Activated CD8-positive, alpha-beta T cell treated with anti-CD3 and anti-CD28 coated beads for 36 hours (primary cell): ENCODE measurements at regions not wholly inside any gene's neighbourhood (a gene's known extent, or its start where the extent isn't known, plus 50 kb on each side); places are given as distances from the start of the nearest gene placed in this dataset.
A peak's percentile ranks its signal among the peaks of the same experiment; 100 is the strongest.

Source experiments
- ATAC-seq: fragments of 200-7000 bp; cut with Tn5 transposase; one replicate; pipeline ENCODE4 v1.10.0; 2021; ENCODE audit warnings: mild to moderate bottlenecking, moderate library complexity
- CTCF ChIA-PET: fragments of 350-600 bp; sonication (Branson Sonifier 250); formaldehyde crosslinking; loops from one replicate; lab custom pipeline; 2021; ENCODE audit warnings: antibody characterized with exemption; lab: Charles Lee
- POLR2A ChIA-PET: fragments of 350-600 bp; sonication (Branson Sonifier 250); formaldehyde crosslinking; loops from one replicate; lab custom pipeline; 2021; ENCODE audit warnings: antibody characterized with exemption; lab: Charles Lee
- DNase-seq: peaks from one replicate; pipeline ENCODE4 v3.0.0-alpha.2; 2020
- H3K27ac Mint-ChIP-seq: one replicate; pipeline ENCODE4 v1.8.0; 2021; ENCODE audit warnings: mild to moderate bottlenecking, mixed read lengths
- H3K27me3 Mint-ChIP-seq: one replicate; pipeline ENCODE4 v1.8.0; 2021; ENCODE audit warnings: mixed read lengths
- H3K36me3 Mint-ChIP-seq: one replicate; pipeline ENCODE4 v1.8.0; 2021; ENCODE audit warnings: low read depth, mixed read lengths
- H3K4me1 Mint-ChIP-seq: one replicate; pipeline ENCODE4 v1.8.0; 2021; ENCODE audit warnings: low read depth, mixed read lengths
- H3K4me3 Mint-ChIP-seq: one replicate; pipeline ENCODE4 v1.8.0; 2021; ENCODE audit warnings: mild to moderate bottlenecking, moderate library complexity, mixed read lengths
- H3K9me3 Mint-ChIP-seq: one replicate; pipeline ENCODE4 v1.8.0; 2021; ENCODE audit warnings: mixed read lengths
- intact Hi-C: fragments of 100-400 bp; cut with micrococcal nuclease; formaldehyde crosslinking; loops from one replicate; pipeline ENCODE4 v1.10.0; 2022
- TF ChIP-seq, protein P1 (sequence below): fragments of 200-600 bp; IDR thresholded peaks from one replicate; pipeline ENCODE4 v1.8.0; 2022; ENCODE audit warnings: antibody characterized with exemption, mild to moderate bottlenecking

DNA sequence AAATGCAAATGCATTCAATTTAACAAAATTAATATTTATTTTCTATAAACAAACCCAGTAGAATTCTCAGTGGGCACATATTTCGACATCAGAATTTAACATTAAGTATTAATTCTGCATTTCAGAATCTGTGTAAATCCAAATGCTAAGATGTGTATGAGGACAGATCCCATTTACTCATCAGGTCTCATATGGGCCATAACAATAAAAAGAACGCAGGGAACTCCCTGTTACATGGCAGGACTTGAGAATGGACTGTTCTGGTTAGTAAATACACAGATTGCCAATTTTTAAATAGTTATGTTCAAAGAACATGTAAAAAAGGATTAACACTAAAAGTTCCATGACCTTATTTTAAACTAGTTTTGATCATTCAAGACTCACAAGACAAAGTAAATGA is 104.0 kb downstream of the SLC30A10 start:
- intact Hi-C loops, result no loop called here
- no peaks in the 10 kb centered on the region for H3K36me3 Mint-ChIP-seq
- no peaks in the 10 kb centered on the region for H3K9me3 Mint-ChIP-seq
- ChIA-PET CTCF (interaction anchor here (0.7 kb wide), 1 partner anchor 57 kb away, joined by 3 read pairs; no protein-coding TSS in a partner anchor), POLR2A (no interaction called here)
- H3K4me1 Mint-ChIP-seq, result no peaks in the 10 kb centered on the region
- no peak for ATAC-seq
- peaks cover 1% of the 10 kb centered on the region for H3K27me3 Mint-ChIP-seq
- H3K4me3 Mint-ChIP-seq, result no peak overlapping the region
- TF ChIP-seq, protein P1, sequence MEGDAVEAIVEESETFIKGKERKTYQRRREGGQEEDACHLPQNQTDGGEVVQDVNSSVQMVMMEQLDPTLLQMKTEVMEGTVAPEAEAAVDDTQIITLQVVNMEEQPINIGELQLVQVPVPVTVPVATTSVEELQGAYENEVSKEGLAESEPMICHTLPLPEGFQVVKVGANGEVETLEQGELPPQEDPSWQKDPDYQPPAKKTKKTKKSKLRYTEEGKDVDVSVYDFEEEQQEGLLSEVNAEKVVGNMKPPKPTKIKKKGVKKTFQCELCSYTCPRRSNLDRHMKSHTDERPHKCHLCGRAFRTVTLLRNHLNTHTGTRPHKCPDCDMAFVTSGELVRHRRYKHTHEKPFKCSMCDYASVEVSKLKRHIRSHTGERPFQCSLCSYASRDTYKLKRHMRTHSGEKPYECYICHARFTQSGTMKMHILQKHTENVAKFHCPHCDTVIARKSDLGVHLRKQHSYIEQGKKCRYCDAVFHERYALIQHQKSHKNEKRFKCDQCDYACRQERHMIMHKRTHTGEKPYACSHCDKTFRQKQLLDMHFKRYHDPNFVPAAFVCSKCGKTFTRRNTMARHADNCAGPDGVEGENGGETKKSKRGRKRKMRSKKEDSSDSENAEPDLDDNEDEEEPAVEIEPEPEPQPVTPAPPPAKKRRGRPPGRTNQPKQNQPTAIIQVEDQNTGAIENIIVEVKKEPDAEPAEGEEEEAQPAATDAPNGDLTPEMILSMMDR, result no peak
- DNase-seq, result no peak
- H3K27ac Mint-ChIP-seq, result no peak overlapping the region

DNA sequence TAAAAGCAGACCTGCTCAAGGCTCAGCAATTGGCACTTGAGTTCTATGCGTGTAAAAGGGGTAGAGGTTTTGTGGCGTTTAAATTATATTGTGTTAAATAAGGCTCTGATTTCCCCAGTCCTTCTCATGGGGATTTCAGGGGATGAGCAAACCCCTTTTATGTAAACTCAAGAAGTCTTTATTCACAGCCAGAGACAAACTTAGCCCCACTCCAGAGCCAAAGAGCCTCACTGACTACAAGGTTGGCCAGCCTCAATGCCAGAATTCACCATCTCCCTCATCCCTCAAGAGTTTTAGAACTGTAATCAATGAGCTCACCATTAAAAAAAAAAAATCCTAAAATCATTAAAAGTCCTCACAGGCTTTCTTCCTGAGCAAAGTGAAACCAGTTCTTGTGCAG is 107.8 kb downstream of the SLC30A10 start:
- no peak overlapping the region for H3K27ac Mint-ChIP-seq

DNA sequence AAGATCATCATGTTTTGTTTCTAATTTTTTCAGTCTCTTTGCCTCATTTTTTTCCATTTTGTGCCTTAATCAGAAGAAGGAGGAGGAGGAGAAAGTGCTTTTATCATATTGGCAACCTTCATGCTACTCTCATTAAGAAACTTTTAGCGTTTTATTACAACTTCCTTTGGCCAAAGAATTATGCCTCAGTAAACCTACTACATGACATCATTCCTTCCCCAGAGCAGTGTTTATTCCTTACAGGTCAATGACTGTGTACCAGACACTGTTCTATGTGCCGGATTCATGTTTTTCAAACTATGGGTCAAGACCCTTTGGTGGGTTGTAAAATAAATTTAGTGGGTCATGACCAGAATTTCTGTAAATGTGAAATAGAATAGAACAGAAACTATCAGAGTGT is 110.4 kb downstream of the SLC30A10 start:
- TF ChIP-seq, protein P1, result no peak
- H3K27me3 Mint-ChIP-seq, result peaks cover 11% of the 10 kb centered on the region
- H3K36me3 Mint-ChIP-seq, result no peaks in the 10 kb centered on the region
- no peak for ATAC-seq
- no peaks in the 10 kb centered on the region for H3K9me3 Mint-ChIP-seq
- no peak overlapping the region for H3K27ac Mint-ChIP-seq
- no peak for DNase-seq
- H3K4me3 Mint-ChIP-seq, result no peak overlapping the region
- ChIA-PET CTCF (no interaction called here), POLR2A (no interaction called here)
- intact Hi-C loops, result no loop called here
- no peaks in the 10 kb centered on the region for H3K4me1 Mint-ChIP-seq

More for the DNA sequence above, 107.8 kb downstream of the SLC30A10 start:
- H3K4me3 Mint-ChIP-seq, result no peak overlapping the region
- POLR2A ChIA-PET, result no interaction called here
- H3K27me3 Mint-ChIP-seq, result peaks cover 9% of the 10 kb centered on the region
- CTCF ChIA-PET, result no interaction called here
- DNase-seq, result no peak
- TF ChIP-seq, protein P1, result no peak
- H3K4me1 Mint-ChIP-seq, result no peaks in the 10 kb centered on the region
- H3K9me3 Mint-ChIP-seq, result no peaks in the 10 kb centered on the region
- intact Hi-C loops, result no loop called here
- no peak for ATAC-seq
- no peaks in the 10 kb centered on the region for H3K36me3 Mint-ChIP-seq

DNA sequence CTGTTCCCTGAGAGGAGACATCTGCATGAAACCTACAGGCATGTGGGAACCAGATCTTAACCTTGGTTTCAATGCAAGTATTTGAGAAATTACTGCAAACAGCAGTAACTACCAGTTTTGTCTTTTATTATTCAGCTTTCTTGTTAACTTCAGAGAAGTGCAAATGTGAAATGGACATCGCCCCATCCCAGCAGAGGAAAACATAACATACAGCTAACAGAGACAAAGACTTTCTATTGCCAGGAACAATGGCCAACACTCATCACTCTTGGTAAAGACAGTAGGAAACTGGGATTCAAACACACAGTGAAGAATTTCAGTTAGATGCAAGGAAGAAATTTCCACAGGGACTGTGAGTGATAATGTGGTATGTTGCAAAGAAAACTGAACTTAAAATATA is 115.1 kb downstream of the SLC30A10 start:
- Mint-ChIP-seq H3K27ac (no peak overlapping the region), H3K36me3 (no peaks in the 10 kb centered on the region), H3K4me1 (no peaks in the 10 kb centered on the region), H3K4me3 (no peak overlapping the region), H3K9me3 (no peaks in the 10 kb centered on the region), H3K27me3 (peaks cover 5% of the 10 kb centered on the region)
- CTCF ChIA-PET, result interaction anchor here (0.7 to 1.3 kb wide), 2 partner anchors 8 to 152 kb away, joined by 3 read pairs; no protein-coding TSS in a partner anchor
- POLR2A ChIA-PET, result no interaction called here
- TF ChIP-seq, protein P1, result no peak
- intact Hi-C loops, result no loop called here
- ATAC-seq (no peak), DNase-seq (no peak)

DNA sequence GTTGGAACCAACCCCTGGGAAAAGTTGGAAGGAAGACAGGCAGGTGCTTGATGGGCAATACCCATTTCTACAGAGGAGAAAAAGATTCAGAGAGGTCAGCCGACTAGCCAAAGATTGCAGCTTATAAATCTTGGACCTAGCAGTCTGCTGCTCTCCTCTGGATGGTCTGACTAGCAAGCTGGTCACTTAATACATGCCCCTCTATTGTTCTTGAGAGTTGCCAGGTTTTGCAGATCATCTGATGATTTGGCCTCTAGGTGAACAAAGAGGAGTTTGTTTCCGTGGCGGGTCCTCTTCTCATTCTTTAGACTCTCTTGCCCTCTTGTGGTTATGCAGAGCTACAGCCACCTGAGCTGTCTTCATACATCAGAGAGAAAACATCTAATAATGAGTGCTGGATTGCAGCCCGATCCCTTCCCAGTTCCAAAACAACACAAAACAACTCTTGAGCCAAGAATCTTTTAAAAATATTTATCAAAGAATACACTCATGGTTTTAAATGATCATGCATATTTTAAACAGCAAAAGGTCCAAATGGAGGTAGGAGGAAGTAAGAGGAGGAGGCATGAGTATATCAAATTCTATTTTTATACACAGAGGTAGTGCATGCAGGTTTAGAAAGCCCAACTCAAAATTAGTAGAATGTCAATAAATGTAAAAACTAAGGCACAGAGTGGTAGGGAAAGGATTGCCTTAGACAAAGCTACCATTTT is 115.7 kb downstream of the SLC30A10 start:
- Mint-ChIP-seq H3K27ac (no peak overlapping the region), H3K27me3 (peaks cover 7% of the 10 kb centered on the region), H3K4me1 (no peaks in the 10 kb centered on the region), H3K9me3 (no peaks in the 10 kb centered on the region), H3K36me3 (no peaks in the 10 kb centered on the region), H3K4me3 (no peak overlapping the region)
- intact Hi-C loops, result no loop called here
- POLR2A ChIA-PET, result no interaction called here
- TF ChIP-seq, protein P1, result peak; percentile 21
- CTCF ChIA-PET, result interaction anchor here (0.7 to 1.3 kb wide), 2 partner anchors 9 to 152 kb away, joined by 3 read pairs; no protein-coding TSS in a partner anchor
- peak; percentile 5 for DNase-seq
- no peak for ATAC-seq
